B cell (primary cell): ENCODE measurements at regions not wholly inside any gene's neighbourhood (a gene's known extent, or its start where the extent isn't known, plus 50 kb on each side); places are given as distances from the start of the nearest gene placed in this dataset.
"Not testable (repeated sequence)": the region's sequence is repeated elsewhere in the genome, so short reads cannot be mapped to it uniquely, and the experiment has no call there.

Source experiments
- ATAC-seq: fragments of 200-7000 bp; cut with Tn5 transposase; one replicate; pipeline ENCODE4 v1.10.0; 2021; ENCODE audit warnings: low read depth, mild to moderate bottlenecking, moderate number of reproducible peaks, moderate library complexity
- CTCF ChIA-PET: fragments of 350-600 bp; sonication (Branson Sonifier 250); formaldehyde crosslinking; loops from one replicate; lab custom pipeline; 2021; ENCODE audit warnings: antibody characterized with exemption, inconsistent platforms; lab: Charles Lee
- POLR2A ChIA-PET: fragments of 350-600 bp; sonication (Branson Sonifier 250); formaldehyde crosslinking; loops from one replicate; lab custom pipeline; 2021; ENCODE audit warnings: antibody characterized with exemption; lab: Charles Lee
- DNase-seq: peaks from one replicate; pipeline ENCODE4 v3.0.0; 2013
- H2AFZ ChIP-seq: 2 replicates; pipeline ENCODE4 v1.6.1; 2012; ENCODE audit warnings: mild to moderate bottlenecking, low read depth, low read length; ENCODE audit not compliant: insufficient read depth, poor library complexity, severe bottlenecking
- H3K27ac ChIP-seq, 2 donors: 1 replicate in 1 of 2; 2 replicates in 1 of 2; pipeline ENCODE4 v1.5.1; 2012 to 2013; ENCODE audit warnings: low read length in 2 of 2, mild to moderate bottlenecking in 2 of 2, moderate library complexity in 1 of 2
- H3K27me3 ChIP-seq, 4 experiments: fragments of 200-600 bp in 1 of 4; sonication (generic) in 1 of 4; replicated peaks in 1 of 4; 1 replicate in 2 of 4; 2 replicates in 2 of 4; pipeline versions ENCODE4 v1.6.1 to v1.7.0; 2013 to 2016; ENCODE audit warnings: low read length in 3 of 4, mild to moderate bottlenecking in 2 of 4, mixed read lengths in 1 of 4, moderate library complexity in 1 of 4; ENCODE audit not compliant: insufficient read depth in 4 of 4, control insufficient read depth in 3 of 4; ENCODE audit errors: control extremely low read depth in 1 of 4
- H3K36me3 ChIP-seq, 2 experiments: replicated peaks in 1 of 2; 1 replicate in 1 of 2; 2 replicates in 1 of 2; pipeline versions ENCODE4 v1.6.1 to v1.7.1; 2013; ENCODE audit warnings: low read length in 1 of 2; ENCODE audit not compliant: insufficient read depth in 2 of 2, control insufficient read depth in 1 of 2; ENCODE audit errors: control extremely low read depth in 1 of 2, extremely low read depth in 1 of 2
- H3K4me1 ChIP-seq, 2 donors: fragments of 200-600 bp in 1 of 2; sonication (generic) in 1 of 2; 1 replicate in 1 of 2; 2 replicates in 1 of 2; pipeline versions ENCODE4 v1.5.1 to v1.6.1; 2013 to 2017; ENCODE audit warnings: low read length in 2 of 2; ENCODE audit not compliant: control insufficient read depth in 2 of 2, insufficient read depth in 2 of 2
- H3K4me2 ChIP-seq: replicated peaks from 2 replicates; pipeline ENCODE3; 2012; ENCODE audit warnings: mild to moderate bottlenecking, low read depth, low read length; ENCODE audit not compliant: poor library complexity, severe bottlenecking
- H3K4me3 ChIP-seq, 5 experiments: fragments of 200-600 bp in 1 of 5; sonication (generic) in 1 of 5; 1 replicate in 3 of 5; 2 replicates in 2 of 5; pipeline versions ENCODE4 v1.5.1 to v1.7.0; 2011 to 2016; ENCODE audit warnings: low read length in 4 of 5, mild to moderate bottlenecking in 4 of 5, low read depth in 2 of 5, control low read depth in 1 of 5, moderate library complexity in 1 of 5; ENCODE audit not compliant: insufficient read depth in 1 of 5; ENCODE audit errors: control extremely low read depth in 1 of 5, extremely low read depth in 1 of 5
- H3K79me2 ChIP-seq: fragments of 200-600 bp; sonication (generic); one replicate; pipeline ENCODE4 v1.6.0; 2016; ENCODE audit warnings: low read length; ENCODE audit not compliant: control insufficient read depth, insufficient read depth
- H3K9ac ChIP-seq: fragments of 200-600 bp; sonication (generic); 2 replicates; pipeline ENCODE4 v1.6.1; 2017; ENCODE audit warnings: mild to moderate bottlenecking, low read length, moderate library complexity
- H3K9me3 ChIP-seq, 3 donors: one replicate each; pipeline versions ENCODE4 v1.6.1 to v1.7.1; 2013; ENCODE audit warnings: low read length in 2 of 3; ENCODE audit not compliant: control insufficient read depth in 2 of 3, insufficient read depth in 1 of 3; ENCODE audit errors: control extremely low read depth in 1 of 3
- H4K20me1 ChIP-seq: 2 replicates; pipeline ENCODE4 v1.6.0; 2012; ENCODE audit warnings: mild to moderate bottlenecking, low read length; ENCODE audit not compliant: insufficient read depth, control insufficient read depth, poor library complexity, severe bottlenecking
- H3K27ac Mint-ChIP-seq: one replicate; pipeline ENCODE4 v1.8.0; 2021; ENCODE audit warnings: mixed read lengths
- H3K27me3 Mint-ChIP-seq: one replicate; pipeline ENCODE4 v1.8.0; 2021; ENCODE audit warnings: mixed read lengths
- H3K4me1 Mint-ChIP-seq: one replicate; pipeline ENCODE4 v1.8.0; 2021; ENCODE audit warnings: mixed read lengths
- H3K4me3 Mint-ChIP-seq: one replicate; pipeline ENCODE4 v1.8.0; 2021; ENCODE audit warnings: mixed read lengths
- H3K9me3 Mint-ChIP-seq: one replicate; pipeline ENCODE4 v1.8.0; 2022; ENCODE audit warnings: mixed read lengths; ENCODE audit not compliant: insufficient read depth
- EZH2 ChIP-seq: IDR thresholded peaks from 2 replicates; pipeline ENCODE4 v1.6.1; 2012; ENCODE audit warnings: borderline replicate concordance, low read depth, mild to moderate bottlenecking, moderate library complexity, low read length; ENCODE audit not compliant: insufficient read depth, poor library complexity, severe bottlenecking
- WGBS: methylation state at CpG from one replicate; pipeline ENCODE4 v1.1.5; 2013; ENCODE audit warnings: missing lambda C conversion rate; ENCODE audit not compliant: insufficient coverage; 5-methylcytosine and 5-hydroxymethylcytosine counted together
- intact Hi-C: fragments of 100-400 bp; cut with micrococcal nuclease; formaldehyde crosslinking; loops from one replicate; pipeline ENCODE4 v1.10.0; 2022
- TF ChIP-seq, protein P1 (sequence below): fragments of 200-600 bp; IDR thresholded peaks from one replicate; pipeline ENCODE4 v1.8.0; 2022; ENCODE audit warnings: antibody characterized with exemption, mild to moderate bottlenecking

DNA sequence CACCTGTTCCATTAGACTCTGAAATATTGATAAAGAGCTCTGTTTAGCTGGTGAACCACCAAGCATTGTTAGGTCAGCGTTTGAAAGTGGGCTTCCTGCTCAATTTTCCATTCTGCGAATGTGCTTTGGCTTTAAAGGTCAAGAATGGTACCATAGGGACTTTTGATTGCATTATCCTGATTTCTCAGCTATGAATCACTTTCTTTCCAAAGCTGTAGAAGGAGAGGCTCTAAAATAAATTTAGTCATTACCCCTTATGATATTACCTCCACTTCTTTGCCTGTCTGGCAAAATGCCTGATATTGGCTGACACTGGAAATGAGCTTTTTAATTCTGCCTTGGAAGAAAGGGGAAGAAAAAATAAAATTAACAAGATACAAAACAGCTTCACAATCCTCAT lies 237.2 kb upstream of the CTNND2 start:
- ChIA-PET POLR2A (no interaction called here), CTCF (no interaction called here)
- H4K20me1 ChIP-seq, result no peaks in the 10 kb centered on the region
- 83% methylated on average over 2 of the region's 2 CpGs for WGBS
- H3K9me3 ChIP-seq, result no peaks in the 10 kb centered on the region
- no peaks in the 10 kb centered on the region for H3K79me2 ChIP-seq
- no peak for DNase-seq
- TF ChIP-seq, protein P1, sequence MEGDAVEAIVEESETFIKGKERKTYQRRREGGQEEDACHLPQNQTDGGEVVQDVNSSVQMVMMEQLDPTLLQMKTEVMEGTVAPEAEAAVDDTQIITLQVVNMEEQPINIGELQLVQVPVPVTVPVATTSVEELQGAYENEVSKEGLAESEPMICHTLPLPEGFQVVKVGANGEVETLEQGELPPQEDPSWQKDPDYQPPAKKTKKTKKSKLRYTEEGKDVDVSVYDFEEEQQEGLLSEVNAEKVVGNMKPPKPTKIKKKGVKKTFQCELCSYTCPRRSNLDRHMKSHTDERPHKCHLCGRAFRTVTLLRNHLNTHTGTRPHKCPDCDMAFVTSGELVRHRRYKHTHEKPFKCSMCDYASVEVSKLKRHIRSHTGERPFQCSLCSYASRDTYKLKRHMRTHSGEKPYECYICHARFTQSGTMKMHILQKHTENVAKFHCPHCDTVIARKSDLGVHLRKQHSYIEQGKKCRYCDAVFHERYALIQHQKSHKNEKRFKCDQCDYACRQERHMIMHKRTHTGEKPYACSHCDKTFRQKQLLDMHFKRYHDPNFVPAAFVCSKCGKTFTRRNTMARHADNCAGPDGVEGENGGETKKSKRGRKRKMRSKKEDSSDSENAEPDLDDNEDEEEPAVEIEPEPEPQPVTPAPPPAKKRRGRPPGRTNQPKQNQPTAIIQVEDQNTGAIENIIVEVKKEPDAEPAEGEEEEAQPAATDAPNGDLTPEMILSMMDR, result no peak
- TF ChIP-seq EZH2, result no peak
- no peaks in the 10 kb centered on the region for H3K27me3 ChIP-seq
- H3K27me3 Mint-ChIP-seq, result no peaks in the 10 kb centered on the region
- no peak overlapping the region for H3K27ac ChIP-seq
- no peaks in the 10 kb centered on the region for H3K36me3 ChIP-seq
- H3K27ac Mint-ChIP-seq, result no peak overlapping the region
- intact Hi-C loops, result no loop called here
- no peak overlapping the region for H3K4me3 ChIP-seq
- no peak overlapping the region for H3K9ac ChIP-seq
- no peak for ATAC-seq
- H3K4me3 Mint-ChIP-seq, result no peak overlapping the region
- peaks cover 14% of the 10 kb centered on the region for H3K9me3 Mint-ChIP-seq
- no peak overlapping the region for H3K4me2 ChIP-seq
- H3K4me1 Mint-ChIP-seq, result no peaks in the 10 kb centered on the region
- H2AFZ ChIP-seq, result no peak overlapping the region
- no peaks in the 10 kb centered on the region for H3K4me1 ChIP-seq

DNA sequence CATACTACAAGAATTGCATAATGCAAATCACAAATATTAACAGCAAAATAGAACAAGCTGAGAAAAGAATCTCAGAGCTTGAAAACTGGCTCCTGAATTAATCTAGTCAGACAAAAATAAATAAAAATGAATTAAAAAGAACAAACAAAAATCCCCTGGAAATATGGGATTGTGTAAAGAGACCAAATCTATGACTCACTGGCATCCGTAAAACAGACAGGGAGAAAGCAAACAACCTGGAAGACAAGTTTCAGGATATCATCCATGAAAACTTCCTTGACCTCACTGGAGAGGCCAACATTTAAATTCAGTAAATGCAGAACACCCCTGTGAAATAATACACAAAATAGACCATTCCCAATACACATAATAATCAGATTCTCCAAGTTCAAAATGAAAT lies 229.3 kb upstream of the CTNND2 start:
- Histone ChIP-seq H3K27me3 (no peaks in the 10 kb centered on the region), H2AFZ (no peak overlapping the region), H3K4me3 (no peak overlapping the region), H3K36me3 (no peaks in the 10 kb centered on the region), H3K4me2 (no peak overlapping the region), H3K27ac (no peak overlapping the region), H3K79me2 (no peaks in the 10 kb centered on the region), H4K20me1 (no peaks in the 10 kb centered on the region), H3K4me1 (no peaks in the 10 kb centered on the region), H3K9me3 (peaks cover 0 to 10% (median 0%) of the 10 kb centered on the region in 3 donors), H3K9ac (no peak overlapping the region)
- no peak overlapping the region for H3K27ac Mint-ChIP-seq
- H3K9me3 Mint-ChIP-seq, result peaks cover 13% of the 10 kb centered on the region
- DNase-seq (no peak), ATAC-seq (no peak)
- POLR2A ChIA-PET, result no interaction called here
- no peaks in the 10 kb centered on the region for H3K4me1 Mint-ChIP-seq
- no CpG with 5 or more reads among the region's 1 CpG for WGBS
- CTCF ChIA-PET, result no interaction called here
- no peaks in the 10 kb centered on the region for H3K27me3 Mint-ChIP-seq
- intact Hi-C loops, result no loop called here
- no peak for TF ChIP-seq EZH2
- TF ChIP-seq, protein P1, result no peak
- no peak overlapping the region for H3K4me3 Mint-ChIP-seq

DNA sequence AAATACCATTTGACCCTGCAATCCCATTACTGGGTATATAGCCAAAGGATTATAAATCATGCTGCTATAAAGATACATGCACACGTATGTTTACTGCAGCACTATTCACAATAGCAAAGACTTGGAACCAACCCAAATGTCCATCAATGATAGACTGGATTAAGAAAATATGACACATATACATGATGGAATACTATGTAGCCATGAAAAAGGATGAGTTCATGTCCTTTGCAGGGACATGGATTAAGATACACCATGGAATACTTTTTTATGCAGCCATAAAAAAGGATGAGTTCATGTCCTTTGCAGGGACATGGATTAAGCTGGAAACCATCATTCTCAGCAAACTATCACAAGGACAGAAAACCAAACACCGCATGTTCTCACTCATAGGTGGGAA lies 226.8 kb upstream of the CTNND2 start:
- H3K27ac ChIP-seq, intact Hi-C loops, H3K79me2 ChIP-seq, H3K27me3 Mint-ChIP-seq, H3K27ac Mint-ChIP-seq, H3K36me3 ChIP-seq, H3K4me1 ChIP-seq, DNase-seq, H3K9me3 Mint-ChIP-seq, H3K4me3 Mint-ChIP-seq, H2AFZ ChIP-seq, ATAC-seq, CTCF ChIA-PET, H3K9ac ChIP-seq, POLR2A ChIA-PET, H3K4me3 ChIP-seq, H3K27me3 ChIP-seq, H3K4me2 ChIP-seq, H4K20me1 ChIP-seq, H3K4me1 Mint-ChIP-seq: not testable (repeated sequence)
- no CpG with 5 or more reads among the region's 2 CpGs for WGBS
- H3K9me3 ChIP-seq, result peaks cover 0 to 13% (median 0%) of the 10 kb centered on the region in 3 donors
